ENCODE measurements at regions not wholly inside any gene's neighbourhood (a gene's known extent, or its start where the extent isn't known, plus 50 kb on each side); places are given as distances from the start of the nearest gene placed in this dataset.

DNA sequence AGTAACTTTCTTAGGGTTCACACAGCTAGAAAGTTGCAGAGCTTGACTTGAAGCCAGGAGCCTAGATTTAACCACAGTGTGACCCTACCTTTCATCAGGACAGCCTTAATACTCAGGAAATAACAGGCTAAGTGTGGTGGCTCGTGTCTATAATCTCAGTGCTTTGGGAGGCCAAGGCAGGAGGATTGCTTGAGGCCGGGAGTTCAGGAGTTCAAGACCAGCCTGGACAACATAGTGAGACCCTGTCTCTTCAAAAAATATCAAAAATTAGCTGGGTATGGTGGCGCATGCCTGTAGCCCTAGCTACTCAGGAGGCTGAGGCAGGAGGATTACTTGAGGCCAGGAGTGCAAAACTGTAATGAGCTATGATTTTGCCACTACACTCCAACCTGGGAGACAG, 681.1 kb downstream of the MAT2B start:
- TF ChIP-seq POLR2A (IDR thresholded peaks at IDR 0.05) (no peak), POLR2AphosphoS5 (IDR thresholded peaks at IDR 0.05) (no peak)
- TF ChIP-seq, protein P1, sequence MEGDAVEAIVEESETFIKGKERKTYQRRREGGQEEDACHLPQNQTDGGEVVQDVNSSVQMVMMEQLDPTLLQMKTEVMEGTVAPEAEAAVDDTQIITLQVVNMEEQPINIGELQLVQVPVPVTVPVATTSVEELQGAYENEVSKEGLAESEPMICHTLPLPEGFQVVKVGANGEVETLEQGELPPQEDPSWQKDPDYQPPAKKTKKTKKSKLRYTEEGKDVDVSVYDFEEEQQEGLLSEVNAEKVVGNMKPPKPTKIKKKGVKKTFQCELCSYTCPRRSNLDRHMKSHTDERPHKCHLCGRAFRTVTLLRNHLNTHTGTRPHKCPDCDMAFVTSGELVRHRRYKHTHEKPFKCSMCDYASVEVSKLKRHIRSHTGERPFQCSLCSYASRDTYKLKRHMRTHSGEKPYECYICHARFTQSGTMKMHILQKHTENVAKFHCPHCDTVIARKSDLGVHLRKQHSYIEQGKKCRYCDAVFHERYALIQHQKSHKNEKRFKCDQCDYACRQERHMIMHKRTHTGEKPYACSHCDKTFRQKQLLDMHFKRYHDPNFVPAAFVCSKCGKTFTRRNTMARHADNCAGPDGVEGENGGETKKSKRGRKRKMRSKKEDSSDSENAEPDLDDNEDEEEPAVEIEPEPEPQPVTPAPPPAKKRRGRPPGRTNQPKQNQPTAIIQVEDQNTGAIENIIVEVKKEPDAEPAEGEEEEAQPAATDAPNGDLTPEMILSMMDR (IDR thresholded peaks at IDR 0.05), result no peak

All from transverse colon (tissue), 4 donors.